Keratinocyte (primary cell): ENCODE measurements at regions not wholly inside any gene's neighbourhood (a gene's known extent, or its start where the extent isn't known, plus 50 kb on each side); places are given as distances from the start of the nearest gene placed in this dataset.
"Not testable (repeated sequence)": the region's sequence is repeated elsewhere in the genome, so short reads cannot be mapped to it uniquely, and the experiment has no call there.

Experiments
- DNase-seq: peaks from one replicate; pipeline ENCODE4 v3.0.0-alpha.2; 2011; ENCODE audit warnings: low read depth, missing footprints, low spot score
- FAIRE-seq: peaks from 2 replicates; lab custom pipeline; 2011; peaks lifted over from hg19 to GRCh38; lab: Jason Lieb, UNC
- H2AFZ ChIP-seq: 2 replicates; pipeline ENCODE4 v1.6.0; 2012; ENCODE audit warnings: low read length, control low read depth, inconsistent platforms; ENCODE audit not compliant: control insufficient read depth
- H3K27ac ChIP-seq: 2 replicates; pipeline ENCODE4 v1.5.1; 2011; ENCODE audit warnings: low read length; ENCODE audit not compliant: control insufficient read depth, insufficient read depth
- H3K27me3 ChIP-seq: 3 replicates; pipeline ENCODE4 v1.6.0; 2011; ENCODE audit warnings: low read length; ENCODE audit not compliant: control insufficient read depth, insufficient read depth; ENCODE audit errors: extremely low read depth
- H3K36me3 ChIP-seq, 2 experiments: 2 replicates in 1 of 2; 3 replicates in 1 of 2; pipeline ENCODE4 v1.5.1; 2011; ENCODE audit warnings: low read length in 2 of 2, mild to moderate bottlenecking in 1 of 2; ENCODE audit not compliant: control insufficient read depth in 2 of 2, insufficient read depth in 2 of 2; ENCODE audit errors: extremely low read depth in 1 of 2
- H3K4me1 ChIP-seq: 3 replicates; pipeline ENCODE4 v1.5.1; 2011; ENCODE audit warnings: low read length; ENCODE audit not compliant: control insufficient read depth, insufficient read depth; ENCODE audit errors: extremely low read depth
- H3K4me2 ChIP-seq: 3 replicates; pipeline ENCODE4 v1.6.0; 2011; ENCODE audit warnings: low read depth, low read length; ENCODE audit not compliant: control insufficient read depth, insufficient read depth; ENCODE audit errors: extremely low read depth
- H3K4me3 ChIP-seq, 3 experiments: fragments of 200-600 bp in 1 of 3; sonication (generic) in 1 of 3; 2 replicates in 2 of 3; 3 replicates in 1 of 3; pipeline ENCODE4 v1.5.1; 2011 to 2016; ENCODE audit warnings: low read length in 3 of 3, mild to moderate bottlenecking in 3 of 3, control low read depth in 2 of 3, inconsistent platforms in 1 of 3, low read depth in 1 of 3, mixed read lengths in 1 of 3, mixed run types in 1 of 3, moderate library complexity in 1 of 3; ENCODE audit not compliant: control insufficient read depth in 2 of 3, insufficient read depth in 2 of 3; ENCODE audit errors: extremely low read depth in 1 of 3
- H3K79me2 ChIP-seq: 2 replicates; pipeline ENCODE4 v1.6.0; 2012; ENCODE audit warnings: low read length; ENCODE audit not compliant: control insufficient read depth, insufficient read depth
- H3K9ac ChIP-seq: 3 replicates; pipeline ENCODE4 v1.6.0; 2011; ENCODE audit warnings: low read length; ENCODE audit not compliant: control insufficient read depth, insufficient read depth; ENCODE audit errors: extremely low read depth
- H3K9me1 ChIP-seq: 3 replicates; pipeline ENCODE4 v1.6.0; 2011; ENCODE audit warnings: low read length; ENCODE audit not compliant: control insufficient read depth, insufficient read depth; ENCODE audit errors: extremely low read depth
- H3K9me3 ChIP-seq: 2 replicates; pipeline ENCODE4 v1.5.1; 2012; ENCODE audit warnings: low read depth, low read length; ENCODE audit not compliant: control insufficient read depth
- H4K20me1 ChIP-seq: 3 replicates; pipeline ENCODE4 v1.6.0; 2011; ENCODE audit warnings: low read length; ENCODE audit not compliant: control insufficient read depth, insufficient read depth; ENCODE audit errors: extremely low read depth
- CTCF ChIP-seq, 3 experiments: IDR thresholded peaks in 1 of 3; conservative IDR thresholded peaks in 1 of 3; optimal IDR thresholded peaks in 1 of 3; 2 replicates in 2 of 3; 3 replicates in 1 of 3; pipeline versions ENCODE3 to v1.5.1; 2011; ENCODE audit warnings: low read length in 3 of 3, mild to moderate bottlenecking in 3 of 3, moderate library complexity in 2 of 3, control low read depth in 1 of 3, inconsistent platforms in 1 of 3; ENCODE audit not compliant: insufficient read depth in 2 of 3; ENCODE audit errors: extremely low read depth in 1 of 3
- EZH2 ChIP-seq: IDR thresholded peaks from one replicate; pipeline ENCODE4 v1.6.1; 2012; ENCODE audit warnings: inconsistent platforms, mild to moderate bottlenecking, low read length, moderate library complexity
- dilution Hi-C: fragments of 300-500 bp; cut with MboI; formaldehyde crosslinking; loops from one replicate; pipeline ENCODE4 v1.7.0; 2020; ENCODE audit warnings: low sequenced_read_pairs; ENCODE audit not compliant: extremely low pct_ligation_motif_present

GRCh38 chr3:178353006-178353694, 183.1 kb upstream of the KCNMB2 start:
- TF ChIP-seq CTCF (optimal IDR thresholded peaks at IDR 0.05 in 1 of 3, IDR thresholded peaks at IDR 0.05 in 1 of 3, conservative IDR thresholded peaks at IDR 0.05 in 1 of 3; ENCODE audit: extremely low read depth in 1 of 3, insufficient read depth in 2 of 3, low read length in 3 of 3), result no peak
- no peak for TF ChIP-seq EZH2
- no peak for DNase-seq
- Histone ChIP-seq H4K20me1 (no peaks in the 10 kb centered on the region), H3K79me2 (no peaks in the 10 kb centered on the region), H3K4me3 (no peak overlapping the region), H3K27ac (no peak overlapping the region), H3K4me2 (no peak overlapping the region), H3K27me3 (no peaks in the 10 kb centered on the region), H3K36me3 (no peaks in the 10 kb centered on the region), H3K9me3 (no peaks in the 10 kb centered on the region), H2AFZ (no peak overlapping the region), H3K9ac (no peak overlapping the region), H3K4me1 (no peaks in the 10 kb centered on the region), H3K9me1 (no peaks in the 10 kb centered on the region)
- FAIRE-seq, result no peak
- dilution Hi-C loops, result no loop called here

- Histone ChIP-seq H3K4me3 (no peak overlapping the region), H2AFZ (no peak overlapping the region), H3K27ac (no peak overlapping the region), H3K9me1 (no peaks in the 10 kb centered on the region), H3K4me1 (no peaks in the 10 kb centered on the region), H3K79me2 (no peaks in the 10 kb centered on the region), H4K20me1 (no peaks in the 10 kb centered on the region), H3K9me3 (no peaks in the 10 kb centered on the region), H3K27me3 (no peaks in the 10 kb centered on the region), H3K9ac (no peak overlapping the region), H3K36me3 (no peaks in the 10 kb centered on the region), H3K4me2 (no peak overlapping the region)
- TF ChIP-seq CTCF (optimal IDR thresholded peaks at IDR 0.05 in 1 of 3, IDR thresholded peaks at IDR 0.05 in 1 of 3, conservative IDR thresholded peaks at IDR 0.05 in 1 of 3; ENCODE audit: extremely low read depth in 1 of 3, insufficient read depth in 2 of 3, low read length in 3 of 3) (no peak), EZH2 (no peak)
- FAIRE-seq, result no peak
- DNase-seq, result no peak
- dilution Hi-C loops, result no loop called here
Measured at GRCh38 chr3:178359728-178360127, 176.5 kb upstream of the KCNMB2 start.

- H2AFZ ChIP-seq, H3K4me1 ChIP-seq, H3K4me3 ChIP-seq, FAIRE-seq, H3K36me3 ChIP-seq, H3K9me3 ChIP-seq, H3K27me3 ChIP-seq, DNase-seq, H3K9me1 ChIP-seq, H3K4me2 ChIP-seq, H3K27ac ChIP-seq, dilution Hi-C loops, H3K9ac ChIP-seq, H3K79me2 ChIP-seq, H4K20me1 ChIP-seq: not testable (repeated sequence)
Measured at GRCh38 chr3:178363048-178363447, 173.2 kb upstream of the KCNMB2 start.
